ENCODE measurements at regions not wholly inside any gene's neighbourhood (a gene's known extent, or its start where the extent isn't known, plus 50 kb on each side); places are given as distances from the start of the nearest gene placed in this dataset.

GRCh38 chr3:194247350-194247740 is 103.8 kb downstream of the CPN2 start:
- no peaks in the 10 kb centered on the region for H3K4me1 ChIP-seq (ENCODE audit: insufficient read depth, low read length)
- no peaks in the 10 kb centered on the region for H3K36me3 Mint-ChIP-seq (ENCODE audit: low read depth)
- H3K36me3 ChIP-seq (ENCODE audit: insufficient read depth, low read length) = no peaks in the 10 kb centered on the region
- DNase-seq (no peak), ATAC-seq (ENCODE audit: poor library complexity) (no peak)
- no peaks in the 10 kb centered on the region for H3K9me3 Mint-ChIP-seq
- no peak for TF ChIP-seq CTCF (IDR thresholded peaks at IDR 0.05)
- ChIA-PET POLR2A (no interaction called here), CTCF (no interaction called here)
- no peak overlapping the region for H3K27ac Mint-ChIP-seq
- no peak overlapping the region for H3K4me3 Mint-ChIP-seq
- H3K4me1 Mint-ChIP-seq (ENCODE audit: low read depth) = no peaks in the 10 kb centered on the region
- no peaks in the 10 kb centered on the region for H3K9me3 ChIP-seq (ENCODE audit: control insufficient read depth in 1 of 2, insufficient read depth in 1 of 2, low read length in 2 of 2)
- no peak overlapping the region for H3K4me3 ChIP-seq (ENCODE audit: low read length)
- no peaks in the 10 kb centered on the region for H3K27me3 ChIP-seq (ENCODE audit: control insufficient read depth in 1 of 2, insufficient read depth in 2 of 2, low read length in 2 of 2)
- intact Hi-C loops (cut with DNase I, micrococcal nuclease) = no loop called here
- H3K27ac ChIP-seq (ENCODE audit: low read depth in 1 of 2, low read length in 2 of 2) = no peak overlapping the region
- no peaks in the 10 kb centered on the region for H3K27me3 Mint-ChIP-seq

- H3K27ac Mint-ChIP-seq = no peak overlapping the region
- H3K4me1 Mint-ChIP-seq (ENCODE audit: low read depth) = no peaks in the 10 kb centered on the region
- no peaks in the 10 kb centered on the region for H3K36me3 Mint-ChIP-seq (ENCODE audit: low read depth)
- Histone ChIP-seq H3K27me3 (ENCODE audit: control insufficient read depth in 1 of 2, insufficient read depth in 2 of 2, low read length in 2 of 2) (no peaks in the 10 kb centered on the region), H3K4me1 (ENCODE audit: insufficient read depth, low read length) (no peaks in the 10 kb centered on the region), H3K36me3 (ENCODE audit: insufficient read depth, low read length) (no peaks in the 10 kb centered on the region), H3K27ac (ENCODE audit: low read depth in 1 of 2, low read length in 2 of 2) (no peak overlapping the region), H3K9me3 (ENCODE audit: control insufficient read depth in 1 of 2, insufficient read depth in 1 of 2, low read length in 2 of 2) (no peaks in the 10 kb centered on the region), H3K4me3 (ENCODE audit: low read length) (no peak overlapping the region)
- ChIA-PET CTCF (no interaction called here), POLR2A (no interaction called here)
- no peak for TF ChIP-seq CTCF (IDR thresholded peaks at IDR 0.05)
- intact Hi-C loops (cut with DNase I, micrococcal nuclease) = no loop called here
- no peaks in the 10 kb centered on the region for H3K27me3 Mint-ChIP-seq
- DNase-seq (no peak), ATAC-seq (ENCODE audit: poor library complexity) (no peak)
- H3K9me3 Mint-ChIP-seq = no peaks in the 10 kb centered on the region
- H3K4me3 Mint-ChIP-seq = no peak overlapping the region
Measured at GRCh38 chr3:194249323-194250097, 101.6 kb downstream of the CPN2 start.

- H3K4me3 Mint-ChIP-seq = no peak overlapping the region
- CTCF ChIA-PET = no interaction called here
- Histone ChIP-seq H3K36me3 (ENCODE audit: insufficient read depth, low read length) (no peaks in the 10 kb centered on the region), H3K27ac (ENCODE audit: low read depth in 1 of 2, low read length in 2 of 2) (no peak overlapping the region), H3K4me1 (ENCODE audit: insufficient read depth, low read length) (peaks cover 4% of the 10 kb centered on the region), H3K4me3 (ENCODE audit: low read length) (no peak overlapping the region), H3K9me3 (ENCODE audit: control insufficient read depth in 1 of 2, insufficient read depth in 1 of 2, low read length in 2 of 2) (no peaks in the 10 kb centered on the region), H3K27me3 (ENCODE audit: control insufficient read depth in 1 of 2, insufficient read depth in 2 of 2, low read length in 2 of 2) (no peaks in the 10 kb centered on the region)
- no peaks in the 10 kb centered on the region for H3K36me3 Mint-ChIP-seq (ENCODE audit: low read depth)
- TF ChIP-seq CTCF (IDR thresholded peaks at IDR 0.05) = no peak
- POLR2A ChIA-PET = no interaction called here
- H3K27me3 Mint-ChIP-seq = no peaks in the 10 kb centered on the region
- H3K9me3 Mint-ChIP-seq = no peaks in the 10 kb centered on the region
- H3K4me1 Mint-ChIP-seq (ENCODE audit: low read depth) = peaks cover 4% of the 10 kb centered on the region
- no peak overlapping the region for H3K27ac Mint-ChIP-seq
- intact Hi-C loops (cut with DNase I, micrococcal nuclease) = no loop called here
- ATAC-seq (ENCODE audit: poor library complexity) (no peak), DNase-seq (no peak)
Measured at GRCh38 chr3:194250098-194251002, 100.8 kb downstream of the CPN2 start.
